A549 (cell line): ENCODE measurements at regions not wholly inside any gene's neighbourhood (a gene's known extent, or its start where the extent isn't known, plus 50 kb on each side); places are given as distances from the start of the nearest gene placed in this dataset.

Experiments
- ATAC-seq, 2 experiments: fragments of 200-7000 bp in 1 of 2; fragments of >200 bp in 1 of 2; cut with Nextera tagmentation in 1 of 2; cut with Tn5 transposase in 1 of 2; 3 replicates each; pipeline versions ENCODE4 v1.8.0 to v1.9.1; 2018 to 2020; ENCODE audit warnings: mild to moderate bottlenecking in 1 of 2, moderate library complexity in 1 of 2
- CTCF ChIA-PET: fragments of 300-600 bp; sonication (Branson Sonifier 250); formaldehyde crosslinking; extraction: SDS; loops from one replicate; lab custom pipeline; 2021; ENCODE audit warnings: antibody characterized with exemption, inconsistent platforms; lab: Yijun Ruan, JAX
- POLR2A ChIA-PET: fragments of 350-600 bp; formaldehyde crosslinking; extraction: SDS; loops from one replicate; lab custom pipeline; 2021; ENCODE audit warnings: antibody characterized with exemption, inconsistent platforms; lab: Yijun Ruan, JAX
- DNase-seq, 2 experiments: peaks; one replicate each; pipeline versions ENCODE4 v3.0.0 to v3.0.0-alpha.2; 2011 to 2016; ENCODE audit warnings: low read depth in 1 of 2, low spot score in 1 of 2
- FAIRE-seq: peaks from 2 replicates; lab custom pipeline; 2011; peaks lifted over from hg19 to GRCh38; lab: Jason Lieb, UNC
- H3K27ac ChIP-seq, 2 experiments: fragments of >200 bp; sonication (Bioruptor Twin); formaldehyde crosslinking; 3 replicates each; pipeline ENCODE4 v1.5.1; 2016 to 2017
- H3K4me1 ChIP-seq: fragments of >200 bp; sonication (Bioruptor Twin); formaldehyde crosslinking; 3 replicates; pipeline ENCODE4 v1.6.1; 2016
- H3K4me2 ChIP-seq: fragments of >200 bp; sonication (Bioruptor Twin); formaldehyde crosslinking; 3 replicates; pipeline ENCODE4 v1.6.1; 2016
- H3K4me3 ChIP-seq: fragments of >200 bp; sonication (Bioruptor Twin); formaldehyde crosslinking; 3 replicates; pipeline ENCODE4 v1.5.1; 2016
- H3K9me3 ChIP-seq: fragments of >200 bp; sonication (Bioruptor Twin); formaldehyde crosslinking; 3 replicates; pipeline ENCODE4 v1.6.1; 2016
- ATOH8 ChIP-seq: fragments of 250-450 bp; sonication (Bioruptor Pico); IDR thresholded peaks from 2 replicates; pipeline ENCODE4 v1.5.0; 2020; ENCODE audit warnings: low read depth, mild to moderate bottlenecking, moderate library complexity
- CBX2 ChIP-seq: fragments of 200-600 bp; sonication (generic); IDR thresholded peaks from 2 replicates; pipeline ENCODE4 v1.6.1; 2016; ENCODE audit warnings: low read depth, mild to moderate bottlenecking, borderline replicate concordance
- CBX8 ChIP-seq: fragments of 200-600 bp; sonication (generic); IDR thresholded peaks from 2 replicates; pipeline ENCODE4 v1.6.1; 2016
- CHD4 ChIP-seq: fragments of 200-600 bp; sonication (generic); IDR thresholded peaks from 2 replicates; pipeline ENCODE4 v1.6.1; 2016; ENCODE audit warnings: antibody characterized with exemption, mild to moderate bottlenecking, borderline replicate concordance
- CTCF ChIP-seq: fragments of >200 bp; sonication (Bioruptor Twin); formaldehyde crosslinking; IDR thresholded peaks from 3 replicates; pipeline ENCODE4 v1.5.1; 2016
- EHF ChIP-seq: fragments of 250-450 bp; sonication (Bioruptor Pico); IDR thresholded peaks from 2 replicates; pipeline ENCODE4 v1.5.0; 2020; ENCODE audit warnings: mild to moderate bottlenecking
- ELK1 ChIP-seq: fragments of 150-350 bp; IDR thresholded peaks from 2 replicates; pipeline ENCODE4 v1.6.1; 2014; ENCODE audit warnings: low read depth, mild to moderate bottlenecking, low read length
- EP300 ChIP-seq, 2 experiments: fragments of >200 bp; sonication (Bioruptor Twin); formaldehyde crosslinking; IDR thresholded peaks; 2 replicates in 1 of 2; 3 replicates in 1 of 2; pipeline ENCODE4 v1.6.1; 2016 to 2017
- FOSB ChIP-seq: fragments of 250-450 bp; sonication (Bioruptor Pico); IDR thresholded peaks from 2 replicates; pipeline ENCODE4 v1.5.0; 2020; ENCODE audit warnings: mild to moderate bottlenecking, moderate library complexity
- FOSL2 ChIP-seq, 2 experiments: fragments of 450-650 bp in 1 of 2; fragments of >200 bp in 1 of 2; sonication (Bioruptor Twin) in 1 of 2; formaldehyde crosslinking; IDR thresholded peaks; 2 replicates each; pipeline versions ENCODE4 v1.5.0 to v1.6.1; 2016 to 2020; ENCODE audit warnings: mild to moderate bottlenecking in 1 of 2, moderate library complexity in 1 of 2
- GATA3 ChIP-seq: IDR thresholded peaks from 2 replicates; pipeline ENCODE4 v1.6.1; 2012; ENCODE audit warnings: borderline replicate concordance
- HMGXB4 ChIP-seq: fragments of 250-450 bp; sonication (Bioruptor Pico); IDR thresholded peaks from 2 replicates; pipeline ENCODE4 v1.5.0; 2021; ENCODE audit warnings: mild to moderate bottlenecking, moderate library complexity, borderline replicate concordance
- HOXA7 ChIP-seq: fragments of 250-450 bp; sonication (Bioruptor Pico); IDR thresholded peaks from 2 replicates; pipeline ENCODE4 v1.5.0; 2020; ENCODE audit warnings: mild to moderate bottlenecking, moderate library complexity
- JUN ChIP-seq, 2 experiments: fragments of >200 bp; sonication (Bioruptor Twin); formaldehyde crosslinking; IDR thresholded peaks; 2 replicates in 1 of 2; 3 replicates in 1 of 2; pipeline ENCODE4 v1.6.1; 2016 to 2017
- JUNB ChIP-seq: fragments of >200 bp; sonication (Bioruptor Twin); formaldehyde crosslinking; IDR thresholded peaks from 2 replicates; pipeline ENCODE4 v1.6.1; 2016
- KDM1A ChIP-seq: fragments of 200-600 bp; sonication (generic); IDR thresholded peaks from 2 replicates; pipeline ENCODE4 v1.6.1; 2016; ENCODE audit warnings: low read depth, mild to moderate bottlenecking
- KDM5A ChIP-seq: fragments of 200-600 bp; sonication (generic); IDR thresholded peaks from 2 replicates; pipeline ENCODE4 v1.6.1; 2016; ENCODE audit warnings: antibody characterized with exemption, mild to moderate bottlenecking
- MAFK ChIP-seq: fragments of 450-650 bp; IDR thresholded peaks from 2 replicates; pipeline ENCODE4 v1.6.1; 2014; ENCODE audit not compliant: partially characterized antibody
- MAZ ChIP-seq: fragments of 150-350 bp; IDR thresholded peaks from 2 replicates; pipeline ENCODE4 v1.6.1; 2014; ENCODE audit warnings: antibody characterized with exemption, low read depth, low read length, borderline replicate concordance
- MYC ChIP-seq: IDR thresholded peaks from 2 replicates; pipeline ENCODE4 v1.6.1; 2012; ENCODE audit warnings: mild to moderate bottlenecking, inconsistent platforms, low read length, improper control_type of control experiment, borderline replicate concordance
- PHF8 ChIP-seq: fragments of 200-600 bp; sonication (generic); IDR thresholded peaks from 2 replicates; pipeline ENCODE4 v1.6.1; 2016; ENCODE audit warnings: low read depth, mild to moderate bottlenecking, antibody characterized with exemption, moderate library complexity, borderline replicate concordance
- POLR2A ChIP-seq: IDR thresholded peaks from 2 replicates; pipeline ENCODE4 v1.6.1; 2012; ENCODE audit warnings: mild to moderate bottlenecking, low read length
- POLR2AphosphoS2 ChIP-seq: conservative IDR thresholded peaks from 2 replicates; pipeline ENCODE4 v1.6.1; 2012; ENCODE audit warnings: low read length, improper control_type of control experiment, inconsistent platforms
- RAD21 ChIP-seq, 2 experiments: fragments of >200 bp in 1 of 2; sonication (Bioruptor Twin) in 1 of 2; formaldehyde crosslinking in 1 of 2; IDR thresholded peaks in 1 of 2; conservative IDR thresholded peaks in 1 of 2; 2 replicates in 1 of 2; 3 replicates in 1 of 2; pipeline ENCODE4 v1.6.1; 2012 to 2018; ENCODE audit warnings: inconsistent platforms in 1 of 2
- RARB ChIP-seq: fragments of 250-450 bp; sonication (Bioruptor Pico); IDR thresholded peaks from 2 replicates; pipeline ENCODE4 v1.8.0; 2021; ENCODE audit warnings: mild to moderate bottlenecking, moderate library complexity
- RCOR1 ChIP-seq: fragments of 150-350 bp; IDR thresholded peaks from 2 replicates; pipeline ENCODE4 v1.6.1; 2014; ENCODE audit warnings: antibody characterized with exemption, low read length, low read depth
- RFX5 ChIP-seq: fragments of 450-650 bp; IDR thresholded peaks from 2 replicates; pipeline ENCODE4 v1.7.1; 2014; ENCODE audit warnings: antibody characterized with exemption, mild to moderate bottlenecking, moderate library complexity
- TFCP2L1 ChIP-seq: fragments of 250-450 bp; sonication (Bioruptor Pico); IDR thresholded peaks from 2 replicates; pipeline ENCODE4 v1.5.0; 2021; ENCODE audit warnings: mild to moderate bottlenecking
- TP53 ChIP-seq: fragments of 250-450 bp; sonication (Bioruptor Pico); IDR thresholded peaks from 2 replicates; pipeline ENCODE4 v1.5.0; 2021; ENCODE audit warnings: mild to moderate bottlenecking, moderate library complexity
- ZC3H11A ChIP-seq: fragments of 450-650 bp; IDR thresholded peaks from 2 replicates; pipeline ENCODE4 v1.6.1; 2014; ENCODE audit warnings: antibody characterized with exemption, mild to moderate bottlenecking
- WGBS: methylation state at CpG from one replicate; pipeline ENCODE4 v1.1.6; 2017; ENCODE audit errors: missing lambda C conversion rate; 5-methylcytosine and 5-hydroxymethylcytosine counted together
- TF ChIP-seq, protein P1 (sequence below): fragments of 450-650 bp; IDR thresholded peaks from 2 replicates; pipeline ENCODE4 v1.6.1; 2014; ENCODE audit warnings: antibody characterized with exemption
- TF ChIP-seq, protein P2 (sequence below): IDR thresholded peaks from 2 replicates; pipeline ENCODE4 v1.6.1; 2012

DNA sequence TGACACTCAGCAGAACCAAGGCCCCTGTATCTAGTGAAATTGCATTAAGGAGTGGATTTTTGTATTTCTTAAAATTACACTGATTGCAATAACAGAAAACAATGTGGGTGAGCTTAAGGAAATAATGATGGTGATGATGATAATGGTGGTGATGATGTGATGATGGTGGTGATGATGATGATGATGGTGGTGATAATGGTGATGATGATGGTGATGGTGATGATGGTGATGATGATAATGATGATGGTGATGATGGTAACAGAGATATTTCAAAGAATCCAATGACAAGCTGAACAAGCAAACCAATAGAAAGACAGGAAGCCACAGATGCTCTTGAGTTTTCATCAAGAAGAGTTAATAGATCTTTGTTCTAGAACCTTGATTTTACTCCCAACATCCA lies 630.7 kb upstream of the AUTS2 start:
- no peak overlapping the region for H3K4me2 ChIP-seq
- DNase-seq, result no peak
- no peak overlapping the region for H3K27ac ChIP-seq
- no peak overlapping the region for H3K4me3 ChIP-seq
- no peak for FAIRE-seq
- TF ChIP-seq, protein P1, sequence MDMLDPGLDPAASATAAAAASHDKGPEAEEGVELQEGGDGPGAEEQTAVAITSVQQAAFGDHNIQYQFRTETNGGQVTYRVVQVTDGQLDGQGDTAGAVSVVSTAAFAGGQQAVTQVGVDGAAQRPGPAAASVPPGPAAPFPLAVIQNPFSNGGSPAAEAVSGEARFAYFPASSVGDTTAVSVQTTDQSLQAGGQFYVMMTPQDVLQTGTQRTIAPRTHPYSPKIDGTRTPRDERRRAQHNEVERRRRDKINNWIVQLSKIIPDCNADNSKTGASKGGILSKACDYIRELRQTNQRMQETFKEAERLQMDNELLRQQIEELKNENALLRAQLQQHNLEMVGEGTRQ, result no peak
- TF ChIP-seq JUNB (no peak), RAD21 (conservative IDR thresholded peaks at IDR 0.05 in 1 of 2, IDR thresholded peaks at IDR 0.05 in 1 of 2) (no peak), POLR2A (no peak), CTCF (no peak), RFX5 (no peak), MAZ (no peak), CBX2 (no peak), MYC (no peak), HOXA7 (CRISPR knock-in tag) (no peak), MAFK (no peak), ELK1 (no peak), KDM5A (no peak), TFCP2L1 (no peak), KDM1A (no peak), EP300 (IDR thresholded peaks at IDR 0.05) (no peak), ZC3H11A (no peak)
- peaks cover 13% of the 10 kb centered on the region for H3K4me1 ChIP-seq
- ChIA-PET POLR2A (no interaction called here), CTCF (no interaction called here)
- peaks cover 1% of the 10 kb centered on the region; the same call in 1 of the 3 replicates for H3K9me3 ChIP-seq
- no peak for ATAC-seq

DNA sequence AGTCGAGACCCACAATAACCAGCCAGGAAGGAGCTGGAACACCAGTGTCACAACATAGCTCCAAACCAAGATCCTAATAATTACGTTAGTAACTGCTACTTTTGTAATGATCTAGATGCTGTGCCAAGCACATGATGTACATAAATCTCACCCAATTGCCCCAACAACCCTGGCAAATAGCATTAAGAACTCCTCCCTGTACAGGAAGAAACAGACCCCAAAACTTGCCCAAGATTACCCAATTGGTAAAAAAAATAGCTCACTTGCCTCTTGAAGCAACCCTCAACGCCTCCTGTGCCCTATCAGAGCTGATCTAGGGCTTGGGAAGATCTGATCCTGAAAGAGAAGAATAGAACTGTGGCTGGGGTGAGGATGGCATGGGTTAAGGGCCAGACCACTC lies 628.7 kb upstream of the AUTS2 start:
- H3K4me1 ChIP-seq, result no peaks in the 10 kb centered on the region
- no peaks in the 10 kb centered on the region for H3K9me3 ChIP-seq
- POLR2A ChIA-PET, result no interaction called here
- no peak for ATAC-seq
- H3K27ac ChIP-seq, result no peak overlapping the region
- no peak overlapping the region for H3K4me2 ChIP-seq
- no peak for TF ChIP-seq ATOH8 (CRISPR knock-in tag)
- TF ChIP-seq HOXA7 (CRISPR knock-in tag), result no peak
- no peak for TF ChIP-seq HMGXB4 (CRISPR knock-in tag)
- TF ChIP-seq JUN (IDR thresholded peaks at IDR 0.05), result no peak
- TF ChIP-seq FOSL2 (IDR thresholded peaks at IDR 0.05), result no peak
- no peak for TF ChIP-seq FOSL2 (CRISPR knock-in tag; IDR thresholded peaks at IDR 0.05)
- no peak for TF ChIP-seq ZC3H11A
- TF ChIP-seq CBX8, result no peak
- TF ChIP-seq POLR2A, result no peak
- no peak for TF ChIP-seq CHD4
- no peak for TF ChIP-seq FOSB (CRISPR knock-in tag)
- no peak for TF ChIP-seq EHF (CRISPR knock-in tag)
- TF ChIP-seq POLR2AphosphoS2, result no peak
- no peak for TF ChIP-seq GATA3
- TF ChIP-seq PHF8, result no peak
- TF ChIP-seq, protein P2, sequence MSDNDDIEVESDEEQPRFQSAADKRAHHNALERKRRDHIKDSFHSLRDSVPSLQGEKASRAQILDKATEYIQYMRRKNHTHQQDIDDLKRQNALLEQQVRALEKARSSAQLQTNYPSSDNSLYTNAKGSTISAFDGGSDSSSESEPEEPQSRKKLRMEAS, result no peak
- TF ChIP-seq TP53 (CRISPR knock-in tag), result no peak
- no peak for TF ChIP-seq RCOR1
- TF ChIP-seq RARB (CRISPR knock-in tag), result no peak
- DNase-seq, result no peak
- FAIRE-seq, result no peak
- CTCF ChIA-PET, result no interaction called here
- H3K4me3 ChIP-seq, result no peak overlapping the region
- WGBS, result 68% methylated on average over 3 of the region's 3 CpGs
